Osteocyte (in vitro differentiated cells): ENCODE measurements at regions not wholly inside any gene's neighbourhood (a gene's known extent, or its start where the extent isn't known, plus 50 kb on each side); places are given as distances from the start of the nearest gene placed in this dataset.

Experiments used
- DNase-seq: peaks from one replicate; pipeline ENCODE4 v3.0.0; 2021; ENCODE audit warnings: mixed read lengths; ENCODE audit not compliant: unreplicated experiment; ENCODE audit errors: extremely low spot score
- H3K27ac Mint-ChIP-seq: one replicate; pipeline ENCODE4 v1.8.0; 2021; ENCODE audit warnings: mild to moderate bottlenecking, mixed read lengths; ENCODE audit not compliant: unreplicated experiment
- H3K27me3 Mint-ChIP-seq: one replicate; pipeline ENCODE4 v1.8.0; 2021; ENCODE audit warnings: mixed read lengths; ENCODE audit not compliant: unreplicated experiment
- H3K36me3 Mint-ChIP-seq: one replicate; pipeline ENCODE4 v1.8.0; 2021; ENCODE audit warnings: mixed read lengths; ENCODE audit not compliant: unreplicated experiment
- H3K4me1 Mint-ChIP-seq: one replicate; pipeline ENCODE4 v1.8.0; 2021; ENCODE audit warnings: mixed read lengths; ENCODE audit not compliant: unreplicated experiment
- H3K4me3 Mint-ChIP-seq: one replicate; pipeline ENCODE4 v1.8.0; 2021; ENCODE audit warnings: mild to moderate bottlenecking, moderate library complexity, mixed read lengths; ENCODE audit not compliant: unreplicated experiment
- H3K9me3 Mint-ChIP-seq: one replicate; pipeline ENCODE4 v1.8.0; 2021; ENCODE audit warnings: mixed read lengths; ENCODE audit not compliant: unreplicated experiment
- CTCF ChIP-seq: fragments of 200-600 bp; sonication (generic); IDR thresholded peaks from 2 replicates; pipeline ENCODE4 v1.5.0; 2021; ENCODE audit warnings: antibody characterized with exemption, mild to moderate bottlenecking, moderate library complexity

DNA sequence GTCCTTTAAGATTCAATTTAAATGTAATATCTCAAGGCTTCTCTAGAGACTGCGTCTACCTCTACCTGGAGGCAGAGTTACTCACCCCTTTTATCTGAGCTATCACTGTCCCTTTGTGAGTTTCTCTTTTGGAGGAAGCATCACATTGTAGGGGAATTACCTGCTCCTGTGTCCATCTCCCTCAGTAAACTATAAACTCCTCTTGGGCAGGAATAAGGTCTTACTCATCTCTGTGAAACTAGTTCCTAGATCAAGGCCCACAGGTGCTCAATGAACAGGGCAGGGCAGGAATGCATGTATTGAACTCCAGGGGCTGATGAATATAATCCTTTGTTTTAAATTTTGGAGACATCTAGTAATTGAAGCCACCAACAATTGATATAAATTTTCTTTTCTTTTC is 139.8 kb upstream of the ERCC6L2 start:
- Mint-ChIP-seq H3K27ac (no peak overlapping the region), H3K4me1 (peaks cover 4% of the 10 kb centered on the region), H3K27me3 (peaks cover 26% of the 10 kb centered on the region), H3K36me3 (peaks cover 2% of the 10 kb centered on the region), H3K4me3 (no peak overlapping the region), H3K9me3 (no peaks in the 10 kb centered on the region)
- no peak for DNase-seq
- TF ChIP-seq CTCF = no peak

DNA sequence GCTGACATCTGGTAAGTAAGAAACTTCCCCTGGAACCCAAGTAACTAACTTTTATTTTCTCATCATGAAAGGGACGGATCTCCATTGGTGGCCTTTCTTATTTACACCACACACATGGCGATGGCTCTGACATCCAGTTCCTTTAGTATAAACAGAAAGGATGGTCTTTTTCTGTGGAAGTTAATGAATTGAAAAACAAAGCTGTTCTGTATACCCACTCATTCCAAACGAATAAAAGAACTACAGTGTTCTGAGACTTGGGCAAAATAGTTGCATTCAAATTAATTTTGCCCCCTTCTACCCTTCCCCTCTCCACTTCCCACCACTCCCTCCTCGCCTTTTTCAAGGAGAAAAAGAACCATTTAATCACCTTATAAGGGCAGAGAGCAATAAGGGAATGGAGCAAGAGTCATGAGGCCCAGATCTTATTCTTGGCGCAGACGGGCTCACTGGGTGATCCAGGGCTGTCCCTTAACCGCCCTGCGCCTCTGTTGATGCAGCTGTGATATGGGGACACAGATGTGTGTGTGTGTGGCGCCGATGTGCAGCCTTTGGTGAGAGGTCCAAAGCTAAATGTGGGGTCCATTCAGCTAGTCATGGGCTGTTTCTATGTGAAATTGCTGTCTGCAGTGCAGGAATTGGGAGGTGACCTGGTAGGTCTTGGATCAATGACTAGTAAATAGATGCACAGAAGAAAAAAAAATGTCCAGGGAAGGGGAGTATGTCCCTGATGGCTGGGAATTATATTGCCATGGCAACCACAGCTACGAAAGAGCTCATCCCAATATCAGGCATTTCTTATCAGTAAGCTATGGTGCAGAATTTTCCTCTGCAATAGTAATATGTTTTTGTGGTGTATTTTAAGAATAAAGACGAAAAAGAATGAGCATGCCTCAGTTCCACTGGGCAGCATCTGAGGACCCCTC is 141.5 kb upstream of the ERCC6L2 start:
- H3K27ac Mint-ChIP-seq = no peak overlapping the region
- H3K4me3 Mint-ChIP-seq = no peak overlapping the region
- peaks cover 2% of the 10 kb centered on the region for H3K4me1 Mint-ChIP-seq
- no peak for TF ChIP-seq CTCF
- peaks cover 2% of the 10 kb centered on the region for H3K36me3 Mint-ChIP-seq
- H3K27me3 Mint-ChIP-seq = peaks cover 26% of the 10 kb centered on the region
- no peak for DNase-seq
- H3K9me3 Mint-ChIP-seq = no peaks in the 10 kb centered on the region

- Mint-ChIP-seq H3K27ac (no peak overlapping the region), H3K4me1 (peaks cover 2% of the 10 kb centered on the region), H3K36me3 (peaks cover 2% of the 10 kb centered on the region), H3K4me3 (no peak overlapping the region), H3K9me3 (no peaks in the 10 kb centered on the region), H3K27me3 (peaks cover 26% of the 10 kb centered on the region)
- no peak for TF ChIP-seq CTCF
- DNase-seq = no peak
Observed at GRCh38 chr9:95732802-95733688, 142.4 kb upstream of the ERCC6L2 start.

DNA sequence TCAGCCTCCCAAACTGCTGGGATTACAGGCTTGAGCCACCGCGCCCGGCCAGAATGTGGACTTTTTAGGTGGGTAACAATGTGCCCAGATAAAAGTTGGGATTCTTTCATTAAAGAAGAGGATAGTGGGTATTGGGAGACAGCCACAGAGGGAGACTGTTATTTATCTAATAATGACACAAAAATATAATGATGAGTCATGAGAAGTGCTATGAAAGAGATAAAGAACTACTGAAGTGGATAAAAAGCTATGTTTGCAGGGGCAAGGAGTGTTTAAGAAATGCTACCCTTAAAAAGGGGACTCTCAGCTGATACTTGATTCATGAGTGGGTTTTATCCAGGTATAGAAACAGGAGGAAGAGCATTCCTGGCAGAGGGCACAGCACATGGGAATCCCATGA is 143.6 kb upstream of the ERCC6L2 start:
- Mint-ChIP-seq H3K27ac (no peak overlapping the region), H3K27me3 (peaks cover 26% of the 10 kb centered on the region), H3K4me3 (no peak overlapping the region), H3K36me3 (peaks cover 2% of the 10 kb centered on the region), H3K9me3 (no peaks in the 10 kb centered on the region), H3K4me1 (peaks cover 2% of the 10 kb centered on the region)
- DNase-seq = no peak
- TF ChIP-seq CTCF = no peak
